ENCODE measurements at regions not wholly inside any gene's neighbourhood (a gene's known extent, or its start where the extent isn't known, plus 50 kb on each side); places are given as distances from the start of the nearest gene placed in this dataset.

- no peak for DNase-seq
These were observed 148.2 kb upstream of the SPRY4 start for GRCh38 chr5:142473038-142473437.

- peak; percentile 81 for DNase-seq
These were observed 147.6 kb upstream of the SPRY4 start for GRCh38 chr5:142472306-142472951.

DNA sequence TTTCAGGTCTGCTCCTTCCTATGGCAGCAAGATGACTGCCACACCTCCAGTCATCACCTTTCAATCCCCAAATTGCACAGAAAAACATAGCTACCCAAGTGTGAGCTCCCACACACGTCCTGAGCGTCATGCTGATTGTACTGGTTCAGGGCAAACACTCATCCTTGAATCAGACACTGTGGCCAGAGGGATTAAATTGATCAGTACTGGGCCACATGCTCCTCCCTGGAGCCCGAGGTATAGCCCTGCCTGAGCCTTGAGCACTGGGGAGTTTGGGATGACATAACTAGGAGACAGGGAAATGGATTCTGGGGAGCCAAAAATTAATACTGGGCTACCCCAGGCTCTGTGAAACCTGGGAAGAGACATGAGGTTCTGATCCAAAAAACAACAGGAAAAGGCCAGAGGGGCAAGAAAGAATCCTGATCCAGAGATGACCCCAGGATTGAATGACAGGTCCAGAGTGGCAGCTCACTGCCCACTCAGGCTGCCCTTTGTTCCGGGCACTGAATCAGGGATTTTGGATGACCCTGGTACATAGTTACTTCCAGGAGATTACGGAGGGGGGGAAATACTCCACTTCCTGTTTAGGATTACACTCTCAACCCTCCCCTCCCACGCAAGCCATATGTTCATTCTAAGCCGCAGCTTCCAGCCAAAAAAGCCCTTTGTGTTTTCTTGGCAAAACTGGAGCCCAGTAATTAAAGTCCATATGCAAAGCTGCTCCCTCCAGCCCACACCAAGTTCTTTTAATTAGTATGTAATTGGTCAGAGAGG lies 141.6 kb upstream of the SPRY4 start:
- DNase-seq: no peak

- no peak for DNase-seq
These were observed 140.7 kb upstream of the SPRY4 start for GRCh38 chr5:142465476-142465875.

DNA sequence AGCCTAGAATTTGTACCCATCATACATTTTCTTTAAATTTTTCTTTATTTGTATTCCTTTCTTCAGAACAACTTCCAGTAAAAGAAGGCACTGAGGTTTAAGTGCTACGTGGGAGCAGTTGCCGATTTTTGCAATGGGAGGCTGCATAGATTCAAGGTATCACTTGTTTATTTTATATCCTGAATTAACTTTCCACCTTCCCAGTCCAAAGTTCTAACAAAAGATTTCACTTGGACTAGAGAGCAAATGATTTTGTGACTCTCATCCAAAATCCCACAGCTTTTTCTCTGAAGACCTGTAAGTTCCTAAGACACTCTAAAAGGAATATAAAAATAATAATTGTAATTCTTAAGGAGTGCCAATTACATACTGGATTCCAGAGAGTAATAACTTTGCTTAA lies 139.1 kb upstream of the SPRY4 start:
- no peak for DNase-seq

GRCh38 chr5:142461028-142461590 lies 136.3 kb upstream of the SPRY4 start:
- no peak for DNase-seq

DNA sequence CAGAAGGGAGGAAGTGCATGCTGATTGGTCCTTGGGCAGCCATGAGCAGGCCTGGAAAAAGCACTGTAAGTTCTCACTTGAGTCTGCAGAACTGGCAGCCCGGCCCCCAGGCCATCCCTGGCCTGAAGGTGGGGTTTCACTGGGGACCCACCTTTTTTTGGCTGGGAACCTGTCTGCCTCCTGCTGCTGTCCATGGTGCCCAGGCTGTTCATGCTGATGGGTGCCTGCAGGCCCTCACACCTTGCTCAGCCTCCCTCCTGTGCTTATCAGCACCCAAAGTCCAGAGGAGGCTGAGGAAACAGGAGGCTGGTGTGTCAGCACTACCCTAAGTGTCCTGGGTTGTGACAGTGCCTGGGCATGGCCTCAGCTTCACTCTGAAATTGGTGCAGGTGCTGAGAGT lies 134.4 kb upstream of the SPRY4 start:
- no peak for DNase-seq

DNA sequence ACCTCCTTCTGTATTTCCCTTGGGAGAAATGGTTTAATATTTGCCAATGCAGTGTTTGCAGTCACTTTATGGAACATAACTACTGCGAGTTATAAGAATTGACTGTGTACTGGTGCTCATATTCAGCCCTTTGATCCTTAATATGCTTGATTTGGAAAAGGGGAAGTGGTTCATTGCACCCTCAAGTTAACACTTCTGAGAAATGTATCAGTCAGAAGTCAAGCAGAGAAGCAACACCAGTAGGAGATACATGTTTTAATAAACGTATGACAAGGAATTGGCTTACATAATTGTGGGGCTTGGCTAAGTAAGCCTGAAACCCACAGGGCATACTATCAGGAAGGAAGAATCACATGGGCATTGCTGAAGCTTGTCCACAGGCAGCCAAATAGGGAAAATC lies 131.0 kb upstream of the SPRY4 start:
- DNase-seq: no peak

- no peak for DNase-seq
These were observed 129.1 kb upstream of the SPRY4 start for GRCh38 chr5:142453932-142454331.

DNA sequence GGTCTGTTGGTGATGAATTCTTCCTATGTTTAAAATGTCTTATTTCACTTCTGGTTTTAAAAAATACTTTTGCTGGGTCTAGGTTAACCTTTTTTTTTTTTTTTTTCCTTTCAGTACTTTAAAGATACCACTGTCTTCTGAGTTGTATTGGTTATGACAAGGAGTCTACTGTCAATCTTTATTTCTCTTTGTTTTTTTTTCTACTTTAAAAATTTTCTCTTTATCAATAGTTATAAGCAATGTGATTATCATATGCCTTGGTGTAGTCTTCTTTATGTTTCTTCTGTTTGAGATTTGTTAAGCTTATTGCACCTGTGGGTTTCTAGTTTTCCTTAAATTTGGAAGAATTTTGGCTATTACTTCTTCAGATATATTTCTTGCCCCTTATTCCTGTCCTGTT lies 125.6 kb upstream of the SPRY4 start:
- no peak for DNase-seq

GRCh38 chr5:142447887-142448286 lies 123.1 kb upstream of the SPRY4 start:
- DNase-seq: no peak

GRCh38 chr5:142446960-142447279 lies 122.1 kb upstream of the SPRY4 start:
- no peak for DNase-seq

DNA sequence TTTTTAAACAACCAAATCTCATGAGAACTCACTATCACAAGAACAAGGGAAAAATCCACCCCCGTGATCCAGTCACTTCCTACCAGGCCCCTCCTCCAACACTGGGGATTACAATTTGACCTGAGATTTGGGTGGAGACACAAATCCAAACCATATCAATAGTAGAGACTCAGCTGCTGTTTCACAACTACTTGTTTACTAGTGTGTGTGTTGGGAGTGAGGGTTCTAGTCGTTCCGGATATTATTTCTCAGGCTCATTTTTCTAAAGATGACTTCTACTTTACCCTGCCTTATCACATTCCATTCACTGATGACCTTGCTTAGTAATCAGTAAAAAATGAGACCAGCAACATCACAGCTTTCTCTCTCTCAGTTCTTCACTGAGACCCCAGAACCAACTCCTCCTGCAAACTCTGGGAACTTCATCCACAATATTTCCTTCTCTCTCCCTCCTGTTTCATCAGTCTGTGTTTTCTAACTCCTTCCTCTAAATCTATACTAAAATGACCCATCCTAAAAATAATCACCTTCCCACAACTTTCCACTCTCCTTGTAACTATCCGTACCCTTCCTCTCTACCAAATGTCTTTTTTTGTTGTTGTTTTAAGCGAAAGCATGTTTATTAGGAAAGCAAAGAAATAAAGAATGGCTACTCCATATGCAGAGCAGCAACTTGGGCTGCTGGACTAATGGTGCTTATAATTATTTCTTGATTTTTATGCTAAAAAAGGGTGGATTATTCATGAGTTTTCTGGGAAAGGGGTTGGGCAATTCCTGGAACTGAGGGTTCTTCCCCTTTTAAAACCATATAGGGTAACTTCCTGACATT lies 121.5 kb upstream of the SPRY4 start:
- DNase-seq: no peak

- no peak for DNase-seq
These were observed 120.4 kb upstream of the SPRY4 start for GRCh38 chr5:142445266-142445665.

- no peak for DNase-seq
These were observed 116.8 kb upstream of the SPRY4 start for GRCh38 chr5:142441616-142442015.

GRCh38 chr5:142439207-142439860 lies 114.5 kb upstream of the SPRY4 start:
- no peak for DNase-seq

- DNase-seq: no peak
These were observed 113.8 kb upstream of the SPRY4 start for GRCh38 chr5:142438573-142438972.

- no peak for DNase-seq
These were observed 112.7 kb upstream of the SPRY4 start for GRCh38 chr5:142437563-142437962.

GRCh38 chr5:142435410-142436115 lies 110.7 kb upstream of the SPRY4 start:
- no peak for DNase-seq

GRCh38 chr5:142434322-142434612 lies 109.4 kb upstream of the SPRY4 start:
- DNase-seq: no peak

- no peak for DNase-seq
These were observed 108.9 kb upstream of the SPRY4 start for GRCh38 chr5:142433526-142434321.

DNA sequence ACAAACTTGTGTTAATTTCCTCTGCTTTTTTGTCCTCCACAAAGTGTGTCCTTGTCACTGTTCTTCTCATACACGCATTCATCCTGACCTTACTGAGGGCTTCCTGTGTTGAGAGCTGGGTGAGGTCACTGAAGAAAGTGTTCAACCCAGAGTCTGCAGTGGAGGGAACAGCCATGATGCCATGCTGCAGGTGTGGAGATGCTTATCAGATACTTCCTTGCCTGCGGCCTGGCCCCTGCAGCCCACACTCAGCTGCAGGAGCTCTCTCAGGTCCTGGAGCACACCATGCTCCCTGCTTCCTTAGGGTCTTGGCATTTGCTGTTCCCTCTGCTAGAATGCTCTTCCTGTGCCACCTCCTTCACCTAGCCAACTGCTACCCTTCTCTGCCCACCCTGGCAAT lies 108.1 kb upstream of the SPRY4 start:
- peak; percentile 68 for DNase-seq

Measured in activated CD4-positive, alpha-beta T cell treated with anti-CD3 and anti-CD28 coated beads, Interleukin-2, amount 50 U/mL, for 16 hours (primary cell).